Lower lobe of right lung (tissue), 2 donors: ENCODE measurements at regions not wholly inside any gene's neighbourhood (a gene's known extent, or its start where the extent isn't known, plus 50 kb on each side); places are given as distances from the start of the nearest gene placed in this dataset.

Experiments used
- ATAC-seq, 2 donors: fragments of 200-7000 bp; cut with Tn5 transposase; one replicate each; pipeline ENCODE4 v1.9.1; 2020 to 2022; ENCODE audit warnings: mild to moderate bottlenecking in 2 of 2, moderate library complexity in 2 of 2
- DNase-seq: peaks from one replicate; pipeline ENCODE4 v3.0.0-alpha.2; 2020
- H3K27ac ChIP-seq: fragments of 200-600 bp; one replicate; pipeline ENCODE4 v1.8.0; 2022
- H3K27me3 ChIP-seq: fragments of 200-600 bp; one replicate; pipeline ENCODE4 v1.8.0; 2022; ENCODE audit warnings: low read depth
- H3K36me3 ChIP-seq: fragments of 200-600 bp; one replicate; pipeline ENCODE4 v1.8.0; 2022; ENCODE audit warnings: mild to moderate bottlenecking
- H3K4me1 ChIP-seq: fragments of 200-600 bp; one replicate; pipeline ENCODE4 v1.8.0; 2022
- H3K4me3 ChIP-seq: fragments of 200-600 bp; one replicate; pipeline ENCODE4 v1.8.0; 2022; ENCODE audit warnings: mild to moderate bottlenecking
- H3K9me3 ChIP-seq: fragments of 200-600 bp; one replicate; pipeline ENCODE4 v1.8.0; 2022
- CTCF ChIP-seq: fragments of 200-600 bp; IDR thresholded peaks from one replicate; pipeline ENCODE4 v1.8.0; 2022; ENCODE audit warnings: antibody characterized with exemption, mild to moderate bottlenecking
- intact Hi-C: fragments of 100-400 bp; cut with DNase I; formaldehyde crosslinking; loops from one replicate; pipeline ENCODE4 v1.11.0; 2022
- donor health status: DM: no; HTN: yes; CAD: no; lungs with severe emphysema.

DNA sequence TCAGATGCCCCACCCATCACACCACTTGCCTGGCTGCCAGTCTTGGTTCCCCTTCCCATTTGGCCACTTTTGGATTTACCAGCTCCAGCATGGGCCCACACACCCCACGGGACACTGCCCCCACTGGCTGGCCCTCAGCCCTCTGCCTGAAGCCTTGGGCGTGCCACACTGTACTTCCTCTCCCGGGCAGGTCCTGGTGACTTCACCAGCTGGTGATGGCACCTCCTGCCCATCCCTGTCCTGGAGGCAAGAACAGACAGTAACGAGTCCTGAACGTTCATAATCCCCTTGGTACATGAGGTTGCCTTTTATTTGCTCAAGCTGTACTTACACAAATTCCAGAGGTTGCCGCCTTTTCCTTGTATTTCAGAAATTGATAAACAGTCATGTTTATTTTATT, 81.1 kb downstream of the TMEM17 start:
- Histone ChIP-seq H3K4me1 (no peaks in the 10 kb centered on the region), H3K27me3 (no peaks in the 10 kb centered on the region), H3K36me3 (no peaks in the 10 kb centered on the region), H3K27ac (no peak overlapping the region), H3K9me3 (no peaks in the 10 kb centered on the region), H3K4me3 (no peak overlapping the region)
- no peak for TF ChIP-seq CTCF
- ATAC-seq (peak in 1 of 2 donors; percentile 59), DNase-seq (no peak)
- intact Hi-C loops = no loop called here

DNA sequence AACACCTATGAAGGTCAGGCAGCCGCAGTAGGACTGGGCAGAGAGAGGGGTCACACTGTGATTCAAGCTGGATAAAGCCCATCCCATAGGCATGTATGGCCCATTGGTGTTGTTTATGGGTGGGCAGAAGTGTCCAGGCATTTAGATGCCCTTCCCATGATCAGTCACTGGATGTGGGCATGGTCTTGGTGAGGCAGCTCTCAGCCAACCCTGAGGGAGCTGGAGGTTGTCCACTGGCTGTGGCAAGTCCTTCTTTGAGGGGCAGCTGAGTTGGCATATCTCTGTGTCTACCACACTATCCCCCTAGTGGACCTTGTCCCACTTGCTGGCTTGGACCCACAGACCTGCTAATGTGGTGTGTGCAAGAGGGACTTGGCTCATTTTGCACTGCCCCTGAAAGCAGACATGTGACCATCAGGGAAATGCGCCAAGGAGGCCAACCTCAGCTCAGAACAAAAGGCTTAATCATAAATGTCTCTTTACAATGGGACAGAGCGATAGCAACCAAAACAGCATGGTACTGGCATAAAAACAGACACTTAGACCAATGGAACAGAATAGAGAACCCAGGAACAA, 82.0 kb downstream of the TMEM17 start:
- no peak for TF ChIP-seq CTCF
- ATAC-seq (no peak), DNase-seq (no peak)
- no peaks in the 10 kb centered on the region for H3K27me3 ChIP-seq
- no peaks in the 10 kb centered on the region for H3K4me1 ChIP-seq
- H3K9me3 ChIP-seq = no peaks in the 10 kb centered on the region
- intact Hi-C loops = no loop called here
- no peak overlapping the region for H3K4me3 ChIP-seq
- H3K36me3 ChIP-seq = no peaks in the 10 kb centered on the region
- no peak overlapping the region for H3K27ac ChIP-seq

DNA sequence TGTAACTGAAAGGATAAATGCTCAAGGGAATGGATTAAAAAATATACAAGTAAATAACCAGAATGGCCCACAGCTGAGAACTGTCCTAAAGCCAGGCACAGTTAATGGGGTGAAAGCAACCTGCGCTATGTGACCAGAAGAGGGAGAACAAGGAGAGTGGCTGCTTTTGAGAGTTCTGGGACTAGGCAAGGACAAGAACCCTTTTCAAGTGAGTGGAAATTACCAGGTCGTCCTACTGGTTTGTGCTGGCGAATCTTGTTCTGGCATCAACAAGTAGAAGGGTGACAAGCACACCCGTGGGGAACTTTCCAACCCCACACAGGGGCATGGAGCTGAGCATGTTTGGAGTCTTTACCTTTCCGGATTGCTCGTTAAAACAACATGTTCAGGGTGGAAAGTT, 82.8 kb downstream of the TMEM17 start:
- Histone ChIP-seq H3K36me3 (no peaks in the 10 kb centered on the region), H3K4me3 (no peak overlapping the region), H3K9me3 (no peaks in the 10 kb centered on the region), H3K27ac (no peak overlapping the region), H3K27me3 (no peaks in the 10 kb centered on the region), H3K4me1 (no peaks in the 10 kb centered on the region)
- ATAC-seq (peak; percentile 62 to 70), DNase-seq (no peak)
- TF ChIP-seq CTCF = no peak
- intact Hi-C loops = no loop called here

- no peak for DNase-seq
- no peak for TF ChIP-seq CTCF
- intact Hi-C loops = no loop called here
Observed at GRCh38 chr2:62415518-62415917, 90.5 kb downstream of the TMEM17 start.

DNA sequence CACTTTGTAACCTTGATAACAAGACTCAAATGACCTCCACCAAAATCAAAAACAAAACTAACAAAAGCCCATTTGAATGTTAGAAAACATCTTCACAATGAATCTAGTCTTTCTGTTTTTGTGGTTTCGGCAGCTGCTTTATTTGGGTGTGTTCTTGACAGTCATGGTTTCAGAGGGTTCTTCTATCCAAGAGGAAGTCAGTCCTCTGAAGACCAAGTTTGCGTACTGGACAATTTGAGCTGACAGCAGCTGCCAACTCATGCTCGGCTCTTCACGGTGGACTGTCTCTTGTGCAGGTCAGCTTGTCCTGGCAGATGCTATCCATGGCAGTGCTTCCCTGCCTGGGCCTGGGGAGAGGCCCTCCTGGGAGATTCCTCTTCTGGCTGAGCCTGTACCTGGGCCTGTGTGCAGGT, 91.0 kb downstream of the TMEM17 start:
- Histone ChIP-seq H3K27me3 (no peaks in the 10 kb centered on the region), H3K27ac (no peak overlapping the region), H3K36me3 (no peaks in the 10 kb centered on the region), H3K9me3 (no peaks in the 10 kb centered on the region), H3K4me1 (peaks cover 18% of the 10 kb centered on the region), H3K4me3 (no peak overlapping the region)
- TF ChIP-seq CTCF = no peak
- intact Hi-C loops = no loop called here
- DNase-seq (no peak), ATAC-seq (peak in 1 of 2 donors; percentile 56)

More at GRCh38 chr2:62415518-62415917, 90.5 kb downstream of the TMEM17 start:
- H3K27me3 ChIP-seq = no peaks in the 10 kb centered on the region
- no peak for ATAC-seq
- H3K9me3 ChIP-seq = no peaks in the 10 kb centered on the region
- no peak overlapping the region for H3K27ac ChIP-seq
- H3K4me3 ChIP-seq = no peak overlapping the region
- peaks cover 15% of the 10 kb centered on the region for H3K4me1 ChIP-seq
- no peaks in the 10 kb centered on the region for H3K36me3 ChIP-seq
